ENCODE measurements at regions not wholly inside any gene's neighbourhood (a gene's known extent, or its start where the extent isn't known, plus 50 kb on each side); places are given as distances from the start of the nearest gene placed in this dataset.

GRCh38 chr2:196356332-196356731, 185.0 kb upstream of the STK17B start:
- Mint-ChIP-seq H3K27me3 (ENCODE audit: low read depth) (peaks cover 65% of the 10 kb centered on the region), H3K4me3 (no peak overlapping the region), H3K9me3 (peaks cover 2 to 4% of the 10 kb centered on the region in 2 experiments; a peak in 2 of 5 replicates), H3K4me1 (peaks cover 9 to 11% of the 10 kb centered on the region in 2 experiments), H3K36me3 (ENCODE audit: insufficient read depth in 1 of 3, low read depth in 3 of 3) (peaks cover 0 to 4% (median 4%) of the 10 kb centered on the region in 3 experiments; a peak in 4 of 7 replicates), H3K27ac (no peak overlapping the region)
- Histone ChIP-seq H2BK5ac (ENCODE audit: insufficient read length, low read length) (no peak overlapping the region), H3K14ac (ENCODE audit: insufficient read depth, low read length) (no peak overlapping the region), H3K9me3 (ENCODE audit: control insufficient read depth, low read depth, low read length) (peaks cover 5% of the 10 kb centered on the region), H2BK20ac (ENCODE audit: low read depth, low read length, poor library complexity, severe bottlenecking) (no peak overlapping the region), H4K91ac (ENCODE audit: insufficient read length, low read depth, low read length) (no peak overlapping the region), H3K27ac (ENCODE audit: insufficient read length, low read depth, low read length) (no peak overlapping the region), H3K4me1 (ENCODE audit: insufficient read depth, low read length) (no peaks in the 10 kb centered on the region; the same call in 1 of the 2 replicates), H3K4me2 (ENCODE audit: insufficient read depth, insufficient read length, low read length) (no peak overlapping the region), H3K27me3 (ENCODE audit: insufficient read depth, low read length) (peaks cover 2% of the 10 kb centered on the region; the same call in 1 of the 2 replicates), H4K20me1 (ENCODE audit: control insufficient read depth, insufficient read depth, insufficient read length) (no peaks in the 10 kb centered on the region), H2BK120ac (ENCODE audit: low read depth, low read length, poor library complexity, severe bottlenecking) (no peak overlapping the region), H3K79me2 (ENCODE audit: insufficient read depth, low read length) (no peaks in the 10 kb centered on the region), H2AFZ (ENCODE audit: low read length) (no peak overlapping the region), H2AK5ac (ENCODE audit: insufficient read length, low read length) (no peak overlapping the region), H4K8ac (replicated peaks; ENCODE audit: insufficient read length, low read depth, low read length) (no peak overlapping the region), H3K18ac (ENCODE audit: insufficient read length, low read depth, low read length) (no peak overlapping the region), H3T11ph (ENCODE audit: low read length) (no peak overlapping the region), H3K23me2 (ENCODE audit: insufficient read length, low read depth, low read length, poor library complexity, severe bottlenecking) (no peaks in the 10 kb centered on the region), H4K5ac (ENCODE audit: insufficient read length, low read depth, low read length) (no peak overlapping the region), H3K9ac (ENCODE audit: extremely low read depth, insufficient read length, low read length) (no peak overlapping the region), H3K4ac (ENCODE audit: low read depth, low read length) (no peak overlapping the region), H2BK12ac (ENCODE audit: insufficient read length, low read depth, low read length) (no peak overlapping the region), H2BK15ac (ENCODE audit: low read depth, low read length) (no peak overlapping the region), H3K23ac (ENCODE audit: insufficient read length, low read depth, low read length) (no peak overlapping the region), H3K56ac (ENCODE audit: insufficient read length, low read depth, low read length) (no peak overlapping the region), H3K79me1 (ENCODE audit: insufficient read depth, low read depth, low read length, poor library complexity, severe bottlenecking) (no peaks in the 10 kb centered on the region)
- no peak for TF ChIP-seq CTCF (conservative IDR thresholded peaks at IDR 0.05)
- WGBS (ENCODE audit: extremely low coverage, insufficient read length, low lambda C conversion rate) = no CpG with 5 or more reads among the region's 4 CpGs
- DNase-seq = no peak

Data from H9 (cell line).